ENCODE measurements at regions not wholly inside any gene's neighbourhood (a gene's known extent, or its start where the extent isn't known, plus 50 kb on each side); places are given as distances from the start of the nearest gene placed in this dataset.

DNA sequence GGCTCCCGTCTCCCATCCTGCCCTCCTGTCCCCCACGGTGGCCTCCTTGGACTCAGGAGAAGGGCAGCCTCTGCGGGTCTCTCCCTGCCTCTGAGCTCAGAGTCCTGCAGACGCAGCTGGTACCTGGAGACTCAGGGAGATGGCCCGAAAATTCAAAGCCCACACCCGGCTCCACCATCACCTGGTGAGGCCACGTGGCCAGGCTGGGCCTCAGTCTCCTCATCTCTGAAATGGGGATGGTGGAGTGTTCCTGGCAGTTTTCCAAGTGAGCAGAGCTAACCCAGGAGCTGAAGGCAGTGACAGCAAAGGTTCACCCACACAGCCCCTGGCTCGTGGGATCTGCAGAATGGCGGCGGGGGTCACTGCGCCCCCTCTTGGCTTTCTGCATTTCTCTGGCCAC lies 62.1 kb upstream of the RXRA start:
- Histone ChIP-seq H3K9me3 (ENCODE audit: control insufficient read depth in 4 of 4, low read length in 3 of 4) (no peaks in the 10 kb centered on the region), H3K4me3 (ENCODE audit: low read depth in 1 of 3, low read length in 3 of 3) (no peak overlapping the region), H3K27me3 (ENCODE audit: control insufficient read depth in 4 of 4, insufficient read depth in 4 of 4, low read length in 3 of 4) (no peaks in the 10 kb centered on the region), H3K4me1 (ENCODE audit: control insufficient read depth in 4 of 4, insufficient read depth in 4 of 4, low read length in 3 of 4) (peaks cover 30 to 98% (median 79%) of the 10 kb centered on the region in 4 donors), H3K27ac (ENCODE audit: low read depth in 1 of 2, low read length in 2 of 2) (peak overlapping the region; percentile 85 to 92), H3K36me3 (ENCODE audit: control insufficient read depth in 4 of 4, insufficient read depth in 3 of 4, low read depth in 1 of 4, low read length in 3 of 4) (no peaks in the 10 kb centered on the region), H3K9ac (ENCODE audit: low read depth in 1 of 2, low read length in 2 of 2) (peak overlapping the region in 1 of 2 donors; percentile 76)
- 44% methylated on average over 11 of the region's 11 CpGs for WGBS
- DNase-seq (ENCODE audit: low spot score), result no peak
- no peak for TF ChIP-seq HNF4G (IDR thresholded peaks at IDR 0.05)
- TF ChIP-seq NR2F2 (IDR thresholded peaks at IDR 0.05), result no peak
- TF ChIP-seq RXRA (IDR thresholded peaks at IDR 0.05), result no peak
- TF ChIP-seq, protein P1, sequence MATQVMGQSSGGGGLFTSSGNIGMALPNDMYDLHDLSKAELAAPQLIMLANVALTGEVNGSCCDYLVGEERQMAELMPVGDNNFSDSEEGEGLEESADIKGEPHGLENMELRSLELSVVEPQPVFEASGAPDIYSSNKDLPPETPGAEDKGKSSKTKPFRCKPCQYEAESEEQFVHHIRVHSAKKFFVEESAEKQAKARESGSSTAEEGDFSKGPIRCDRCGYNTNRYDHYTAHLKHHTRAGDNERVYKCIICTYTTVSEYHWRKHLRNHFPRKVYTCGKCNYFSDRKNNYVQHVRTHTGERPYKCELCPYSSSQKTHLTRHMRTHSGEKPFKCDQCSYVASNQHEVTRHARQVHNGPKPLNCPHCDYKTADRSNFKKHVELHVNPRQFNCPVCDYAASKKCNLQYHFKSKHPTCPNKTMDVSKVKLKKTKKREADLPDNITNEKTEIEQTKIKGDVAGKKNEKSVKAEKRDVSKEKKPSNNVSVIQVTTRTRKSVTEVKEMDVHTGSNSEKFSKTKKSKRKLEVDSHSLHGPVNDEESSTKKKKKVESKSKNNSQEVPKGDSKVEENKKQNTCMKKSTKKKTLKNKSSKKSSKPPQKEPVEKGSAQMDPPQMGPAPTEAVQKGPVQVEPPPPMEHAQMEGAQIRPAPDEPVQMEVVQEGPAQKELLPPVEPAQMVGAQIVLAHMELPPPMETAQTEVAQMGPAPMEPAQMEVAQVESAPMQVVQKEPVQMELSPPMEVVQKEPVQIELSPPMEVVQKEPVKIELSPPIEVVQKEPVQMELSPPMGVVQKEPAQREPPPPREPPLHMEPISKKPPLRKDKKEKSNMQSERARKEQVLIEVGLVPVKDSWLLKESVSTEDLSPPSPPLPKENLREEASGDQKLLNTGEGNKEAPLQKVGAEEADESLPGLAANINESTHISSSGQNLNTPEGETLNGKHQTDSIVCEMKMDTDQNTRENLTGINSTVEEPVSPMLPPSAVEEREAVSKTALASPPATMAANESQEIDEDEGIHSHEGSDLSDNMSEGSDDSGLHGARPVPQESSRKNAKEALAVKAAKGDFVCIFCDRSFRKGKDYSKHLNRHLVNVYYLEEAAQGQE (IDR thresholded peaks at IDR 0.05), result no peak
- TF ChIP-seq FOXA1 (IDR thresholded peaks at IDR 0.05), result no peak
- TF ChIP-seq GABPA (IDR thresholded peaks at IDR 0.05 in 1 of 2, conservative IDR thresholded peaks at IDR 0.05 in 1 of 2), result no peak
- TF ChIP-seq YY1 (IDR thresholded peaks at IDR 0.05), result no peak
- TF ChIP-seq, protein P2, sequence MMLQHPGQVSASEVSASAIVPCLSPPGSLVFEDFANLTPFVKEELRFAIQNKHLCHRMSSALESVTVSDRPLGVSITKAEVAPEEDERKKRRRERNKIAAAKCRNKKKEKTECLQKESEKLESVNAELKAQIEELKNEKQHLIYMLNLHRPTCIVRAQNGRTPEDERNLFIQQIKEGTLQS (IDR thresholded peaks at IDR 0.05), result no peak
- no peak for TF ChIP-seq EGR1 (IDR thresholded peaks at IDR 0.05; ENCODE audit: low read depth in 2 of 2)
- TF ChIP-seq HNF4A (conservative IDR thresholded peaks at IDR 0.05), result no peak
- TF ChIP-seq FOXA2 (IDR thresholded peaks at IDR 0.05), result no peak
- TF ChIP-seq, protein P3, sequence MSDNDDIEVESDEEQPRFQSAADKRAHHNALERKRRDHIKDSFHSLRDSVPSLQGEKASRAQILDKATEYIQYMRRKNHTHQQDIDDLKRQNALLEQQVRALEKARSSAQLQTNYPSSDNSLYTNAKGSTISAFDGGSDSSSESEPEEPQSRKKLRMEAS (IDR thresholded peaks at IDR 0.05), result no peak
- TF ChIP-seq TAF1 (conservative IDR thresholded peaks at IDR 0.05), result no peak

DNA sequence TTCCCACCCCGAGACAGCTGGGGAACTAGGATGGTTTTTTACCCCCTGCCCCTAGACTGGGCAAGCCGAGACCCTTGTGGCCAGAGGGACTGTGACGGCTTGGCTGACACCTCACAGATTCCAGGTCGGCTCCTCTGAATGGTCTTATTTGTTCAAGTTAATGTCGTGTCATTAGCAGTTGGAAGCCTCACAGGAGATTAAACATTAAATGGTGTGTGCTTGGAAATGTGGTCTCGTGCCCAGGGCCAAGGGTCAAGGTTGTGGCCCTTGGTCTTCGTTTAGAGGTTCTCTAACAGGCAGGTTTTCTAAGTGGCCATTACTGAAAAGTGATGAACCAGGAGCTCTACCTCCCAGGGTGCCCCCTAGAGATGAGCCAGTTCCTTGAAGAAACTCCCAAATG lies 61.2 kb upstream of the RXRA start:
- peak; percentile 56 for DNase-seq (ENCODE audit: low spot score)

More for the DNA sequence above, 61.2 kb upstream of the RXRA start:
- TF ChIP-seq NR2F2 (IDR thresholded peaks at IDR 0.05) (peak; percentile 99), RXRA (IDR thresholded peaks at IDR 0.05) (peak; percentile 93 to 97), FOXA2 (IDR thresholded peaks at IDR 0.05) (peak; percentile 69), RAD21 (IDR thresholded peaks at IDR 0.05) (peak; percentile 65 to 69), FOXA1 (IDR thresholded peaks at IDR 0.05) (peak; percentile 40), GABPA (IDR thresholded peaks at IDR 0.05 in 1 of 2, conservative IDR thresholded peaks at IDR 0.05 in 1 of 2) (no peak), EGR1 (IDR thresholded peaks at IDR 0.05; ENCODE audit: low read depth in 2 of 2) (peak in 1 of 2 donors; percentile 56), HNF4G (IDR thresholded peaks at IDR 0.05) (peak; percentile 93), SP1 (IDR thresholded peaks at IDR 0.05) (peak; percentile 97), HNF4A (conservative IDR thresholded peaks at IDR 0.05) (peak; percentile 97 to 98), TAF1 (conservative IDR thresholded peaks at IDR 0.05) (no peak), YY1 (IDR thresholded peaks at IDR 0.05) (peak; percentile 95), JUND (IDR thresholded peaks at IDR 0.05) (peak; percentile 61 to 78)
- TF ChIP-seq, protein P2 (IDR thresholded peaks at IDR 0.05), result peak; percentile 55
- TF ChIP-seq, protein P4, sequence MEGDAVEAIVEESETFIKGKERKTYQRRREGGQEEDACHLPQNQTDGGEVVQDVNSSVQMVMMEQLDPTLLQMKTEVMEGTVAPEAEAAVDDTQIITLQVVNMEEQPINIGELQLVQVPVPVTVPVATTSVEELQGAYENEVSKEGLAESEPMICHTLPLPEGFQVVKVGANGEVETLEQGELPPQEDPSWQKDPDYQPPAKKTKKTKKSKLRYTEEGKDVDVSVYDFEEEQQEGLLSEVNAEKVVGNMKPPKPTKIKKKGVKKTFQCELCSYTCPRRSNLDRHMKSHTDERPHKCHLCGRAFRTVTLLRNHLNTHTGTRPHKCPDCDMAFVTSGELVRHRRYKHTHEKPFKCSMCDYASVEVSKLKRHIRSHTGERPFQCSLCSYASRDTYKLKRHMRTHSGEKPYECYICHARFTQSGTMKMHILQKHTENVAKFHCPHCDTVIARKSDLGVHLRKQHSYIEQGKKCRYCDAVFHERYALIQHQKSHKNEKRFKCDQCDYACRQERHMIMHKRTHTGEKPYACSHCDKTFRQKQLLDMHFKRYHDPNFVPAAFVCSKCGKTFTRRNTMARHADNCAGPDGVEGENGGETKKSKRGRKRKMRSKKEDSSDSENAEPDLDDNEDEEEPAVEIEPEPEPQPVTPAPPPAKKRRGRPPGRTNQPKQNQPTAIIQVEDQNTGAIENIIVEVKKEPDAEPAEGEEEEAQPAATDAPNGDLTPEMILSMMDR (IDR thresholded peaks at IDR 0.05; ENCODE audit: low read depth, low read length, missing input control), result no peak
- TF ChIP-seq, protein P1 (IDR thresholded peaks at IDR 0.05), result peak; percentile 82
- TF ChIP-seq, protein P3 (IDR thresholded peaks at IDR 0.05), result peak; percentile 87
- TF ChIP-seq, protein P5, sequence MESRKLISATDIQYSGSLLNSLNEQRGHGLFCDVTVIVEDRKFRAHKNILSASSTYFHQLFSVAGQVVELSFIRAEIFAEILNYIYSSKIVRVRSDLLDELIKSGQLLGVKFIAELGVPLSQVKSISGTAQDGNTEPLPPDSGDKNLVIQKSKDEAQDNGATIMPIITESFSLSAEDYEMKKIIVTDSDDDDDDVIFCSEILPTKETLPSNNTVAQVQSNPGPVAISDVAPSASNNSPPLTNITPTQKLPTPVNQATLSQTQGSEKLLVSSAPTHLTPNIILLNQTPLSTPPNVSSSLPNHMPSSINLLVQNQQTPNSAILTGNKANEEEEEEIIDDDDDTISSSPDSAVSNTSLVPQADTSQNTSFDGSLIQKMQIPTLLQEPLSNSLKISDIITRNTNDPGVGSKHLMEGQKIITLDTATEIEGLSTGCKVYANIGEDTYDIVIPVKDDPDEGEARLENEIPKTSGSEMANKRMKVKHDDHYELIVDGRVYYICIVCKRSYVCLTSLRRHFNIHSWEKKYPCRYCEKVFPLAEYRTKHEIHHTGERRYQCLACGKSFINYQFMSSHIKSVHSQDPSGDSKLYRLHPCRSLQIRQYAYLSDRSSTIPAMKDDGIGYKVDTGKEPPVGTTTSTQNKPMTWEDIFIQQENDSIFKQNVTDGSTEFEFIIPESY (IDR thresholded peaks at IDR 0.05), result peak; percentile 65
- peaks cover 25 to 93% (median 77%) of the 10 kb centered on the region in 4 donors for H3K4me1 ChIP-seq (ENCODE audit: control insufficient read depth in 4 of 4, insufficient read depth in 4 of 4, low read length in 3 of 4)
- peak overlapping the region; percentile 85 to 92 for H3K27ac ChIP-seq (ENCODE audit: low read depth in 1 of 2, low read length in 2 of 2)
- WGBS, result 25% methylated on average over 7 of the region's 7 CpGs
- H3K4me3 ChIP-seq (ENCODE audit: low read depth in 1 of 3, low read length in 3 of 3), result no peak overlapping the region
- no peaks in the 10 kb centered on the region for H3K27me3 ChIP-seq (ENCODE audit: control insufficient read depth in 4 of 4, insufficient read depth in 4 of 4, low read length in 3 of 4)
- H3K36me3 ChIP-seq (ENCODE audit: control insufficient read depth in 4 of 4, insufficient read depth in 3 of 4, low read depth in 1 of 4, low read length in 3 of 4), result no peaks in the 10 kb centered on the region
- H3K9me3 ChIP-seq (ENCODE audit: control insufficient read depth in 4 of 4, low read length in 3 of 4), result no peaks in the 10 kb centered on the region
- H3K9ac ChIP-seq (ENCODE audit: low read depth in 1 of 2, low read length in 2 of 2), result peak overlapping the region in 1 of 2 donors; percentile 73
